ENCODE measurements at regions not wholly inside any gene's neighbourhood (a gene's known extent, or its start where the extent isn't known, plus 50 kb on each side); places are given as distances from the start of the nearest gene placed in this dataset.

GRCh38 chr12:127773520-127773919, 493.4 kb upstream of the TMEM132C start:
- no peak overlapping the region for H3K4me3 ChIP-seq
- H3K27ac ChIP-seq, result no peak overlapping the region
- no peaks in the 10 kb centered on the region for H3K36me3 ChIP-seq
- no peak for DNase-seq
- no peaks in the 10 kb centered on the region for H3K9me3 ChIP-seq
- 32 to 42% methylated on average over 6 of the region's 6 CpGs for WGBS, 2 donors
- intact Hi-C loops (cut with DNase I), result no loop called here
- H3K27me3 ChIP-seq, result no peaks in the 10 kb centered on the region
- TF ChIP-seq CTCF (IDR thresholded peaks at IDR 0.05), result no peak
- TF ChIP-seq POLR2A (IDR thresholded peaks at IDR 0.05), result no peak
- no peaks in the 10 kb centered on the region for H3K4me1 ChIP-seq

GRCh38 chr12:127774828-127775227, 492.1 kb upstream of the TMEM132C start:
- intact Hi-C loops (cut with DNase I), result no loop called here
- Histone ChIP-seq H3K4me1 (no peaks in the 10 kb centered on the region), H3K9me3 (no peaks in the 10 kb centered on the region), H3K4me3 (no peak overlapping the region), H3K36me3 (no peaks in the 10 kb centered on the region), H3K27ac (no peak overlapping the region), H3K27me3 (no peaks in the 10 kb centered on the region)
- WGBS, 2 donors, result 28 to 47% methylated on average over 5 of the region's 5 CpGs
- no peak for TF ChIP-seq CTCF (IDR thresholded peaks at IDR 0.05)
- no peak for TF ChIP-seq POLR2A (IDR thresholded peaks at IDR 0.05)
- no peak for DNase-seq

- Histone ChIP-seq H3K27me3 (no peaks in the 10 kb centered on the region), H3K9me3 (no peaks in the 10 kb centered on the region), H3K4me1 (no peaks in the 10 kb centered on the region), H3K36me3 (no peaks in the 10 kb centered on the region), H3K4me3 (no peak overlapping the region), H3K27ac (no peak overlapping the region)
- DNase-seq, result no peak
- 70 to 72% methylated on average over 12 of the region's 12 CpGs for WGBS, 2 donors
- intact Hi-C loops (cut with DNase I), result no loop called here
- no peak for TF ChIP-seq CTCF (IDR thresholded peaks at IDR 0.05)
- no peak for TF ChIP-seq POLR2A (IDR thresholded peaks at IDR 0.05)
These were observed 487.5 kb upstream of the TMEM132C start for GRCh38 chr12:127779301-127780045.

- no peak for TF ChIP-seq POLR2A (IDR thresholded peaks at IDR 0.05)
- TF ChIP-seq CTCF (IDR thresholded peaks at IDR 0.05), result no peak
- intact Hi-C loops (cut with DNase I), result no loop called here
- Histone ChIP-seq H3K27ac (no peak overlapping the region), H3K36me3 (no peaks in the 10 kb centered on the region), H3K4me3 (no peak overlapping the region), H3K4me1 (peaks cover 0 to 4% (median 0%) of the 10 kb centered on the region in 3 donors), H3K27me3 (no peaks in the 10 kb centered on the region), H3K9me3 (no peaks in the 10 kb centered on the region)
- WGBS, 2 donors, result 45 to 53% methylated on average over 6 of the region's 6 CpGs
- no peak for DNase-seq
These were observed 486.1 kb upstream of the TMEM132C start for GRCh38 chr12:127780881-127781280.

- Histone ChIP-seq H3K9me3 (no peaks in the 10 kb centered on the region), H3K4me1 (peaks cover 0 to 4% (median 0%) of the 10 kb centered on the region in 3 donors), H3K4me3 (no peak overlapping the region), H3K36me3 (no peaks in the 10 kb centered on the region), H3K27me3 (no peaks in the 10 kb centered on the region), H3K27ac (no peak overlapping the region)
- 48 to 58% methylated on average over 5 of the region's 5 CpGs for WGBS, 2 donors
- no peak for DNase-seq
- intact Hi-C loops (cut with DNase I), result no loop called here
- TF ChIP-seq POLR2A (IDR thresholded peaks at IDR 0.05) (no peak), CTCF (IDR thresholded peaks at IDR 0.05) (no peak)
These were observed 485.6 kb upstream of the TMEM132C start for GRCh38 chr12:127781336-127781735.
